Activated T-cell treated with anti-CD3 and anti-CD28 coated beads, Interleukin-2, amount 50 U/mL, for 48 hours (primary cell): ENCODE measurements at regions not wholly inside any gene's neighbourhood (a gene's known extent, or its start where the extent isn't known, plus 50 kb on each side); places are given as distances from the start of the nearest gene placed in this dataset.
"Not testable (repeated sequence)": the region's sequence is repeated elsewhere in the genome, so short reads cannot be mapped to it uniquely, and the experiment has no call there.

ENCODE experiments used
- DNase-seq, 2 experiments: peaks; one replicate each; pipeline ENCODE4 v3.0.0-alpha.2; 2020

DNA sequence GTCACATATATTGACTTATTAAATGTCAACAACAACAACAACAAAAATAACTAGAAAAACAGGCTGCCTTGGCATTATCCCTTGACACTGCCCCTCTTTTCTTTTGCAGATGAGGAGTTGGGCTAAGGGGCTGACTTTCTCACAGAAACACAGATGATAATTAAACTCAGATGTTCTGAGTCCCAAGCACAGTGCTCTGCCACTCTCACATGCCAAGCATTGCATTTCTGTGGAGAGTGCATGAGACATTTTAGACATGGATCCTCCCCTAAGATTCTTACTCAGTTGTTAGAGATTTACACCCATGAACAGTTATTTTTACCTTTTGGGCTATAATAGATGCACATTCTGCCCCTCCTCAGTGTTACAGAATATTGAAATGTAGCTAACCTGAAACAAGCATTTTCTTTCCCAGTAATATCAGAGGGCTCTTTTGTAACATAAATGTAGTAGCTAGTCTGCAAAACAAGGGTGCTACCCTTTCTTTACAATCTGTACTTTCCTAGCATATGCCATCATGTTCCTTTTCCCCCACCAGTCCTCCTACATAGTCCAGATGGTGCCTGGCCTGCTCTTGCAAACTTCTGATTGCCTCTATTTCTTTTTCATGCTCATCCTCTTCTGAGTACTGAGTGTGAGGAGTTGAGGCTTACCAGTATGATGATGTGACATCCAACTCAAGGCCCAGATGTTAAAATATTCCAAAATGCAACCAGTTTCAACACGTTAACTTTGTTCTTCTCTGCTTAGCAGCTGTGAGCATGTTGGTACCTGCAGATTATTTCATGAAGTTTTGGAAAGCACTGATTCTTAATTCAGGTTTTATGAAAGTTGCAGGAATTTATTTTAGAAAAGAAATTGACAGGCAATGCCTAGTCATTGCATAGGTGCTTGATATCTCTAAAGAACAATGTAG, 125.0 kb upstream of the ATP2B1 start:
- DNase-seq = no peak

DNA sequence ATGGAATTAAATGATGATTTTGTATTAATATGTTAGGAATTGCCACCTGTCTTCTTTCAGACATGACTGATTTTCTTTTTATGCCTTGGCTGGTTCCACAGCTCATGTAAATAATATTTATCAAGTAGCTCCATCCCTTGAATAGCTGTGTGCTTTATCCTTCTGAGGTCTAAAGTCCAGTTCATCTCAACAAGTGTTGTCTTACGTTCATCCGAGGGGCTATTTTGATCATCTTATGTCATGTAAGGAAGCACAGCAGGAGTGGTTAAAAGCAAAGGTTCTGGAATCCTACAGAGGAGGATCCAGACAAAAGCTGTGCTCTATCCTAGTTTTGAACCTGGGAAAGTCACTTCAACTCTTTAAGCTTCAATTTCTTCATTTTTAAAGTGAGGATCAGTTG, 123.7 kb upstream of the ATP2B1 start:
- DNase-seq = no peak

DNA sequence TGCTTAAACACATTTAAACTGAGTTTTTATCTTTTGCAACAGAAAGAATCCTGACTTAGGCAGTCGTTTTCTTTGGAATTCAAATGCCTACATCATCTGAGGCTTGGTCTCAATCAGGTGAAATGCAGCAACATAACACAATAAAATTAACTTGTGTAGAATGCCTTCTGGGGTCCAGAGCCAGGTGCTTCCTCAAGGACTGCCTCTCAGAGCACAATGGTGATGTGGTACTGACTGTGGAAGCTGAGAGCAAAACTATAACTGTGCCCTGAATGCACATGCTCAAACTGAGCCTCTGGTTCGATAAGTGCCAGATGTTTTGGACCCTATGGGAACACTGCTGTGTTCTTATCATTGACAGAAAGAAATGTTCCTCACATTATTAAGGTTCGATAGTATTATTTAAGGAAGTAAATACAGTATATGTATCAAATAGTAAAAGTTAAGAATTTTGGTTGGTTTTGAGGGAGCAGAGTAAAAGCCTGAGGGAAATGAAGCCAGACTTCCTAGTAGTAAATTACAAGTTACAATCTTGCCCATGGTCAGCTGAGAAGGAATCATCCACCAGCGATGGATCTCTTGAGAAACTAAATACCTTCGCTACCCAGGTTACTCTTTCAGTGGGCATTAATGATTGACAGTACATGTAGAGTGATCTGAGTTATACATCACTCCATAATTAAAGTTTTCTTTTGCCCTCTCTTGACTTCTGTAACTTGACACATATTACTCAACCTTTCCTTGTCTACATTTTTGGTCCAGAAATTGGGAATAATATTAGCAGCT, 122.9 kb upstream of the ATP2B1 start:
- no peak for DNase-seq

DNA sequence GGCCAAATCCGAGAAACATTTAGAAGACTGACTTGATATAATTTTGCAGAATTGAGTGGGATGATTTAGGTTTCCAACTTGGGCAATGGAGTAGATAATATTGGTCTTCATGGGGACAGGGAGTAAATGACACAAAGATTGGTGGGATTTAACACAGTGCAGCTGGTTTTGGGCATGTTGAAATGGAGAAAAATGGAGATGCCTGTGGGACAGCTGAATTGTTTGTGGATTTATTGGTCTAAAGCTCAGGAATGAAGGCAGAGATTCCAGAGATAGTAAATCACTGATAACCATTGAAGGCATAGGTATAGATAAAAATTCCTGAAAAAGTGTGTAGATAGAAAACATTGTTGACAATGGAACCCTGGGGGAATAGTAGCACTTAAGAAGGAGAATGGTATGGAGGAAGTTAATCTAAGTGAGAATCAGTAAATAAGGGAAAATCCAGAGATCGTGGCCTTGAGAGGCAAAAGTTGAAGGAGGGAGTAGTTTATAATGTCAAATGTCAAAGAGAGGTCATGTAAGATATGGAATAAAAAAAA, 120.9 kb upstream of the ATP2B1 start:
- DNase-seq = no peak

DNA sequence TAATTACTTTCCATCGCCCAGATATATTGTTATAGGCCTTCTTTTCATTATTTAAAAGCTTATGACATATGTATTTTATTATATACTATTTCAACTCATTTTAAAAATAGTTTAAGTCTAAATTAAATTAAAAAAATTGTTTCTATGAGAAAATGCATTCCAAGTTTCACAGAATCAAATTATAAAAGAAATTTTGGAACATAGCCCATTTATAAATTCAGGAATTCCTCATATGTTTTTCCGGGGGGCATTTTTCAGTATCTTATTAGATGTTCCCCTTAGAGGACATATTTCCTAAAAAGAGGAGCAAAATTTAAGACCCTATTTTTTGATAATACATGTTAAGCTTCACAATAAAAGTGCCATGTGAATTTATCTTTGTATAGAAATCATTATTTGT, 119.9 kb upstream of the ATP2B1 start:
- DNase-seq = no peak

DNA sequence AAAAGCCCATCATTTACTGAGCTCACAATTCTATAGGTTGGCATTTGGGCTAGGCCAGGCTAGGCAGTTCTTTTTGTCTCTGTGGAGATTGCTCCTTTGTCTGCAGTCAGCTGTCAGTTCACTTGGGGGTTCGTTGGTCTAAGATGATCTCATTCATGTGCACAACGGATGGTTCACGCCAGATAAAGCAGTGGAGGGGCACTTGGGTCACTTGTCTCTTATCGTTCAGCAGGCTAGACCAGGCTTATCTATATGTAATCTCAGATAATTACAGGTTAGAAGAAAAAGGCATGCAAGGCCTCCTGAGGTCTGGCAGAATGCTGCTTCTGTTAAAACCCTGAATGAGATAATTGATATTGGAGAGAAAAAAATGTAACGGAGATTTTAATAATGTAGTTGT, 119.0 kb upstream of the ATP2B1 start:
- DNase-seq = no peak

DNA sequence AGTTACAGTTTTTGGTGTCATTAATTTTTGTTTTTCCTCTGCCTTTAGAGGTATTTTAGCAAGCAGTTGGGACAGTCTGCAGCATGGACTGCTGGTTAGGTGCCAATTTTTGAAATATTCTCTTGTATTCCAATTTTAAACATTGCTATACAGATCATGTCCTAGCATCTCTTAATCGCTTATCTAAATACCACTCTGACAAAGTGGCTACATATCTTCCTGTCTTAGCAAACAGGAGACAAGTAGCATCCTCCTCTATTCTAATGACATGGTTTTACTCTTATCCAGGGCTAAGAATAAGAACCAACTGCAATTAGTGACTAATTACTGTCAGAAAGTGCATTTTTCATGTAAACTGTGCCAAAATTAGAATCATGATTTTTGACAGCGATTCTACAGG, 117.8 kb upstream of the ATP2B1 start:
- DNase-seq = no peak

DNA sequence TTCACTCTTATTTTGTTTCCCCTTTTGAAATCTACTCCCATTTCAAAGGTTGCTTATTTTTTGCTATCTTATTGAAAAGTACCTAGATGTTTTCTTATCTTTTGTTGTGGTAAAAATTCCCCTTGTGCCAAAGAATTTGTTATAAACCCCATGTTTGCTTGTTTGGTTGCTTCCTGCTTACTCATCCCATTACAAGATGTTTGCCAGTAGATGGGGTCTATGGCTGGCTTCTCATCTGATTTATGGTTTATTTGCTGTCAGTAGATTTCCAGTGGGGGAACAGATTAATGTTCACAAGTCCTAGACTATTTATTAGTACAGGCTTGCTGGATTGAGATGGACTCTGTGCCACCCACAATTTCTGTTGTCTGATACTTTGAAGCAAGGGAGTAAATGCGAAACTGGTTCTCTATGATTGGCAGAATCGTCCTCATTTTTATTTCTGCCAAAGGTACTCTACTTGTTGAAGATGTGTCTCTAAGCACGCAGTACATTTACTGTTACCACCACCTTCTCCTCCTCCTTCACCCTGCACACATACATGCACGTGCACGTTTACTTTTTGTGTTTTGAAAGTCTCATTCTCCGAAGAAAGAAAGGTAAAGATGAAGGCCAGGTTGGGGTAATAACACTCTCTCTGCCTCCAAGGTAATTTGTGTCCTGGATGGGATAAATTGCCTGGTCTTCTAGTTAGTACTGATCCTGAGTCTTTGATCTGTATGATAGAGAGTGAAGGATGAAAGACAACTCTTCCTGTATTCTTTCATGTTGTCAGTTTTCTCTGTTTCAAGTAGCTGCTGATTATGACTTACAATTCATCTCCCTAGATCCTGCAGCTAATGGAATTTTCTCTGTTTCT, 117.2 kb upstream of the ATP2B1 start:
- DNase-seq = no peak

DNA sequence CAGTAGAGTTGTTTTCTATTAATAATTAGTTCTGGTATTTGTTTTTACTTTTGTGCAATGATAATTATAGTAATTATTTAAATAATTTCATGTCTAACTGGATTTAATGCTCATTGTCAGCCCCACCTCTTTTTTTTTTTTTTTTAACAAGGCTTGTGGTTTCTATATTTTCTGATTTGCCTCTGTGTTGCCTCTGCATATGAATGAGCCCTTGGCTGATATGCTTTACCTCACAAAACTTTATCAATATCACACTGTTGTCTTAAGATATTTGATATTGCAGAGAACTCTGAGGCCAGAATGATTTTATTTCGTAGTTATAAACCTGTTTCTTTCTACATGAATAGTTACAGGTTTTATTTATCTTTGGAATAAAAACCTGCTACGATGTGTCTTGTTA, 116.2 kb upstream of the ATP2B1 start:
- no peak for DNase-seq

DNA sequence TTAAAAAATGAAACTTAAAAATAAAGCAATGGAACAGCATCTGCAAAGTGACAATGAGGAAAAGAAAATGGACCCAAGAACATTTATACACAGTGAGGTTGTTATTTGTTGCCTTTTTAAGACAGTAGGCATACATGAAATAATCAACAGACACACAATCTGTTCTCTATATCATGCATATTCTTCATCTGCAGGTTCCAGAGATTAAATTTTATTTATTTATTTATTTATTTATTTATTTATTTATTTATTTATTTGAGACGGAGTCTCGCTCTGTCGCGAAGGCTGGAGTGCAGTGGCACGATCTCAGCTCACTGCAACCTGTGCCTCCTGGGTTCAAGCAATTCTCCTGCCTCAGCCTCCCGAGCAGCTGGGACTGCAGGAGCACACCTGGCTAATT, 114.4 kb upstream of the ATP2B1 start:
- not testable (repeated sequence) for DNase-seq

DNA sequence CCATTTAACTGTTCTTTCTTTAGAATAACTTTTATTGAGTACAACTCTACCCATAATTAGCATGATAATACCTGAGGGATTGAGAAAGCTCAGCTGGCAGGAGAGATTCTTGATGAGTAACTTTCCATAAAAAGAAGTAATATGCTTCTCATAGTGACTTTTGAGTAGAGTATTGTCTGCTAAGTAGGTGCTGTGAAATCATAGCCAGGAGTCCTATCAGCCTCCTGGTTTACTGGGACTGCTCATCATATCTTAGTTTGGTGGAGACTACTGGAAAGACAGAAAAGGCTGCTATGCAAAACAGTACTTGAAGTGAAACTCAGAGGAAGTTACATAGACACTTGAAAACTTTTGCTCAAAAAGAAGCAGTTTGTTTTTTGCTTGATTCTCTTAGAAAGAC, 113.3 kb upstream of the ATP2B1 start:
- DNase-seq = no peak

DNA sequence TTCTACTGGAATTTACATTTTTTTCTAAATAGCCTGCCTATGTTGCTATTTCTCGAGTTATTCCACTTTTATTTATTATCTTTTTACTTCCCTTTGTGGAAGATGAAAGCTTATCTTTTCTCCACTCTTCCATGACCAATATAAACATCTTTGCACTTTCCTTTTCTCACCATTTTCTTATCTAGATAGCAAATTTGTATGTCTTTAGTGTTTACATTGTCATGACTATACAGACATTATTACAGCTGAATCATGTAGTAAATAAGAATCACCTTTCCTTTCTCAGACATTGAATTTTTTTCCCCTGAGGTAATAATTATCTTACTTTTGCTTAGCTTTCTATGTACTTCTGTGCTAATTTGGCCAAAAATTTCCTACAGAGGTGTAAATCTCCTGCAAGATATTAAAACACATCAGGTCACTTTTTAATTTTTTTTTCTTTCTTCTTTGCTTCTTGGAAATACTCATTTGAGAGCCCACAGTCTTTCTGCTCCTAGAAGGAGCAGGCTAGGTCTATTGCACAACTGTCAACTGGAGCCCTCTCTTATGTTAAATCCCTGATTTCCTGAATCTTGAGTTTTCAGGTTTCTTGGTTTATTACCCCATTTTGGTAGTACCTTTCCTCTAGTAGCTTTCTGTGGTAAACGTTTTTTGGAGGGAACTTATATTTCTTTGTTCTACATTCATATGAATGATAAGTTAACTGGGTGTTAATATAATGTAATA, 109.0 kb upstream of the ATP2B1 start:
- DNase-seq = no peak

DNA sequence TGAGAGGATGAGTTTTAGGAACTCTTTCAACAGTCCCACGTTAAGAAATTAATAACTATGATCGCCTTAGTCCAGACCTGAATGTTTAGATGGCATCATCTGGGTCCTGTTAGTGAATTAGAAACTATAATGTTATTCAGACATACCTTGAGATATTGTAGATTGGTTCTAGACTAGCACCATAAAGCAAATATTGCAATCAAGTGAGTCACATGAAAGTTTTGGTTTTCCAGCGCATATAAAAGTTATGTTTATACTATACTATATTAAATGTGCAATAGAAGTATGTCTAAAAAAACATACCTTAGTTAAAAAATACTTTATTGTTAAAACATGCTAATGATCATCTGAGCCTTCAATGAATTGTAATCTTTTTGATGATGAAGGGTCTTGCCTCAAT, 106.6 kb upstream of the ATP2B1 start:
- DNase-seq = no peak

DNA sequence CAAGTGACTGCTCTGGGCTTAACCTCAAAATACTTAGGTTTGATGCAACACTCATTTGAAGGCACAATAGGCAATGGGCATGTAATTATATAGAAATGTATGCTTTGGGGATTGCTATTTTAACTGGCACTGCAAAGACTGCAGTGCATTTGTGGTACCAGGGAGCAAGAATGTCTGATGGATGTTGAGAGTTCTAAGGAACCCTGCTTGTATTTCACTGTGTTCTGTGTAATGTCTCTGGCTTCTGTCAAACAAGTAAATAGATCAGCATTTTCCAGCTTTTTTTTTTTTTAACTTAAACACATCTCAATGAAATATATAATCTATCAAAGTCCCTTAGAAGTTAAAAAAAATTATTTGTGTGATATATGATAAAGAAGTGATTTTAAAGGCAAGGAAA, 94.8 kb upstream of the ATP2B1 start:
- no peak for DNase-seq

DNA sequence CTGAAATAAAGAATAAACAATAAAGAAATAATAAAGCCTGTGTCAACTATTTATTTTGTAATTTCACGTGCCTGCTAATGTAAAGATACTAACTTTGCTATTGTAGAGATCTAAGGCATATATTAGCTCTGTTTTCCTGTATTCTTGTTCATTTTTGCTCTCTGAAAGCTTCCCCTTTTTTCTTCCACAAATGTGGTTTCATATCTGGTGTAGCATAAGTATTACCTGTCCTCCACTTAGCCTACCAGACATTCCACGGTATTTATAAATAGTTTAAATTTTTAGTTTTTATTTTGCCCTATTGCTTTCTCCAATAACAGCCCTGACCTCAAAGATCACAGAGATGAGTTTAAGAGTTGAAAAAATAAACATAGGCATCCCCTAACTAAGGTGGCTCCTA, 92.6 kb upstream of the ATP2B1 start:
- DNase-seq = no peak

DNA sequence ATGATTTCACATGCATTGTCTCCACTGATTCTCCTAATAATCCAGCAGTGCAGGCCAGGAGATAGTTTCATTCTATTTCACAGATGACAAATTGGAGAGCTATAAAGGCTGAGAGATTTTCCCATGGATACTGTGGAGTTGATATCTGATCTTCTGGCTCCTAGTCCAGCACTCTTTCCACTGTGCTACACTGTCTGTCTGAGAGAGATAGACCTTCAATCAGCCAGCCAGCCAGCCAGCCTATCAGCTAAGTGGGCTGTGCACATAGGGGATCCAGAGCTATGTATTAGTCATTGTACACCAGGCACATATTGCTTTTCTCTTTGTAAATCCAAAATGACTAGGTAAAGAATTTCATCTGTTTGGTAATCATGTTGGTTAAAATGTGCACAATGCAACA, 91.8 kb upstream of the ATP2B1 start:
- DNase-seq = no peak

DNA sequence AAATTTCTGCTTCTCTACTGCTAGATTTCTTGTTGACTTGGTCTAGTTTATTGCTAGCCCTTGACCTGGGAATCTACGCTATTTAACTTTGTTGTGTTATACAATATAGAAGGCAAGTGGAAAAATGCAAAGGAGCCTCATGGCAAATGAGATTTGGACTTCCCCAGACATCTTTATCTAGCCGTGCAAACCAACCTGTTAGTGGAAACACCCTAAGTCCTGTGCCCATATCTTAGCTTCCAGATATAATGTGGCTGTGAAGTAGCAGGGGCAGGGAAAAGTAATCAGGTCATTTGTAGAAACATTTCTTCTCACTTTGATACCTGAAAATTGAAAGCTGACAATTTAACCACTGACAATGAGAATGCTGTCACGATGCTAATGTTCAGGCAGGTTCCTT, 90.7 kb upstream of the ATP2B1 start:
- no peak for DNase-seq

DNA sequence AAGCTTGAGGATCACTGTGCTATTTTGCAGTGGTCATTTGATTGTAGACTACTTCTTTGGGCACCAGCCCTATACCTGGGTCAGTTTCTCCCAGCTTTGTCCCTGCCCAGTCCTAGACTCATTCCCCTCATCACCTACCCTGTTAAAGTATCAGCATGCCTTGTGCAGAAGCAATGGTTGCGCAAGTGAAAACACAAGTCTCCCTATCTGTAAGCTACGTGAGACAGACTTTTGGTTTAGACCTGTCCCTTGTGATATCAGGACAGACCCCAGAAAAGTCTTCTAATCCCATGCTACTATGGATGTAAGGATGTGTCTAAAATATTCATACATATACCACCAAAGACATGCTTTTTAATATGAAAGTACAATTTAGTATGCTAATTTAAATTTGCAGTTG, 88.8 kb upstream of the ATP2B1 start:
- no peak for DNase-seq

DNA sequence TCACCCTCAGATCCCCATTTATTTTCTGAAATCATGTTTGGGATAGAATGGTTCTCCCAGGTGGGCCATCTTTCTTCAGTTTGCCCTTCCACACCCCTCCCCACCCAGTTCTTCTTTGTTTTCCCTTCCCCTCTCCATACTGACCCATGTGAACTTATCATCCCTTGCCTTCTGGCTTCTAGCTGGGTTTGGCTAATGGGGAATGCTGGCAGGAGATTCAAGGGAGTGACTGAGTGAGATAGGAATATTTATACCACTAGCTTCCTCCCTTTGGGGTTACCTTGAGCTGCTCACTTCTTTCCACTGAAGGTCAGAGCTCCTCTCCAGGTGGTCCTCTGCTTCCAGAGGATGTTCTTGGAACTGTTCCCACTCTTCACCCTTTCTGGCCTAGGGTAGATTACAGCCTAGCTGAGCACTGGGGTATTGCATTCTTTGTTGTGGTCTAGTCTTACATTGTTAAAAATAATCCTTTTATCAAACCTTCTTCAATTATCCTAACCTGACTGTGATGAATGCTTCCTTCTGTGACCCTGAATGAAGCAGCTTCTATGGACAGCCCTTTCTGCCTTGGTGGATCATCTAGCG, 88.3 kb upstream of the ATP2B1 start:
- no peak for DNase-seq

DNA sequence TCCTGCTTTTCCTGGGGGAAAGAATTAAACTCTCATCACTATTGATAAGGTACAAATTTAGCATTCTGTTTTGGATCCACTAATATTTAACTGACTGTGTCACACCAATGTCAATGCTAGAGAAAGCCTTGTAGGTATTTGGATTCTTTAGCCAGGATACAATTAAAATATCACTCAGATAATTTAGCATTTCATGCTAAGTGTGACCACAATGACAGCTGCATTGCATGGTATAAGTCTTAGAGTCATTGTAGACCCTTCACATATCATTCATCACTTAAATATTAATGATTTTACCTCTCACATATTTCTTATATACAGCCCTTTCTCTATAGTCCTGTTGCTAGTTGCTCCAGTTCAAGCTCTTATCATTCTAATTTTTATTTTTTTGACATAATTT, 85.3 kb upstream of the ATP2B1 start:
- no peak for DNase-seq

DNA sequence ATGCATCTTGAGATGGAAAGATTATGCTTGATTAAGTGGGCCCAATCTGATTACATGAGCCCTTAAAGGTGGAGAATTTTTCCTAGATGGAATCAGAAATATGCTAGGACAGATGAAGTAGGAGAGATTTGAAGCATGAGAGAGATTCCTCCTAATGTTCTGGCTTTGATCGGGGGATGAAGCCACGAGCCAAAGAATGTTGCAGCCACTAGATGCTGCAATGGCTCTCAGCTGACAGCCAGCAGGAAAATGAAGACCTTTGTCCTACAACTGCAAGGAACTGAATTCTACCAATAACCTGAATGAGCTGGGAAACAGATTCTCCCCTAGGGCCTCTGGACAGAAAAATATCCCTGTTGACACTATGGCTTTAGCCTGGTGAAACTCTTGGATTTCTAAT, 82.6 kb upstream of the ATP2B1 start:
- no peak for DNase-seq

DNA sequence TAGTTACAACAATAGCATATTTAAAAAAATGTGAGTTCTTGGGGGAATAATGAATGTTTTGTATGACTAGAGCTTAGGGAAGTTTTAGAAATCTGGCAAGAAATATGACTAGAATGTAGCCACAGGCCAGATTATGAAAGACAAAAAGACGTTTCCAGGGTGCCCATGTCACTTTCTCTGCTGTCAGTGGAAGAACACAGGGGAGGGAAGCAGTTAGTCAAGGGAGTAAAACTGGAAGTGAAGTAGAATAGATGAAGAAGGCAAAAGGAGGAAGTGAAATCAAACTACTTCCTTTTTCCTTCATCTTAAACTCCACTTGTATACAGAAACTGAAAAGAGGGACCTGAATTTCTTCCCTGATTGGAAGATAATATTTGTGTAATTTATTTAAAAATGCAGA, 81.2 kb upstream of the ATP2B1 start:
- DNase-seq = no peak
